ENCODE measurements at regions not wholly inside any gene's neighbourhood (a gene's known extent, or its start where the extent isn't known, plus 50 kb on each side); places are given as distances from the start of the nearest gene placed in this dataset.

DNA sequence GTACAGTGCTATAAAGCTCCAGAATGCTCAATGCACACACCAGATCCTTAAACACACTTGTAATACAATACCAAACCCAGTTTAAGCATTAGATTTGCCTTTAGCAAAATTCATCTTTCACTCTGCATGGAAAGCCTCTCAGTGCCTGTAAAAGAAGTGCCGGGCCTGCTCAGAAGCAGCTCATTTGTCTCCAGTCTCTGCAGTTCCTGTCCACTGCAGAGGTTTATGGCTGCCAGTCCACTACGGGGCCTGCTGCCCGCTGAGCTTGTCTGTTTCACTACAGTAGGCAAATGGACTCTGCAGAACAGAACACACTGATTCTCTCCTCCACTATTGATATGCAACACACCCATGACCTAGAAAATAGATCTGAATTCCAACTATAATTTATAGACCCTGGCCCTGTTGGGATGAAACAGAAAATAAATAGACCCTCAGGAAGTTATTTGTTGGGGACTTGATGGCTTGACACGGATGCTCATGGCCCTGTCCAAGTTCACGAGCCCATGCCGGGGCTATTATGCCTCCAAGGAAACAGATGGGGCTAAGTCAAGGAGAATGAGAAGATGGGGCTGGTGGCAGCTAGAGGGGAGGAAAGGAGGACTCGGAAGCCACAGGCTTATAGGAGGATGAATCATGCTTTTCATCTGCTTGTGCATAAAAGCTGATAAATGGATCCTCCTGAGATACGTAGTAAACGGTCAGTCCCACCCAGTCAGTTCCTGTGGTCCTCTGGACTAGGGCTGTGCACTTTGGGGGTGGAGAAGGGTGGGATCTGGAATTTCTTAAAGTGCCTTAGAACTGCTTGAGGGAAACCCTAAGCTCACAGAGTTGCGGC, 416.8 kb upstream of the TENM4 start:
- TF ChIP-seq, protein P1, sequence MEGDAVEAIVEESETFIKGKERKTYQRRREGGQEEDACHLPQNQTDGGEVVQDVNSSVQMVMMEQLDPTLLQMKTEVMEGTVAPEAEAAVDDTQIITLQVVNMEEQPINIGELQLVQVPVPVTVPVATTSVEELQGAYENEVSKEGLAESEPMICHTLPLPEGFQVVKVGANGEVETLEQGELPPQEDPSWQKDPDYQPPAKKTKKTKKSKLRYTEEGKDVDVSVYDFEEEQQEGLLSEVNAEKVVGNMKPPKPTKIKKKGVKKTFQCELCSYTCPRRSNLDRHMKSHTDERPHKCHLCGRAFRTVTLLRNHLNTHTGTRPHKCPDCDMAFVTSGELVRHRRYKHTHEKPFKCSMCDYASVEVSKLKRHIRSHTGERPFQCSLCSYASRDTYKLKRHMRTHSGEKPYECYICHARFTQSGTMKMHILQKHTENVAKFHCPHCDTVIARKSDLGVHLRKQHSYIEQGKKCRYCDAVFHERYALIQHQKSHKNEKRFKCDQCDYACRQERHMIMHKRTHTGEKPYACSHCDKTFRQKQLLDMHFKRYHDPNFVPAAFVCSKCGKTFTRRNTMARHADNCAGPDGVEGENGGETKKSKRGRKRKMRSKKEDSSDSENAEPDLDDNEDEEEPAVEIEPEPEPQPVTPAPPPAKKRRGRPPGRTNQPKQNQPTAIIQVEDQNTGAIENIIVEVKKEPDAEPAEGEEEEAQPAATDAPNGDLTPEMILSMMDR (IDR thresholded peaks at IDR 0.05; ENCODE audit: low read length) = no peak
- TF ChIP-seq EZH2 (IDR thresholded peaks at IDR 0.05; ENCODE audit: borderline replicate concordance, low read length) = no peak

Data from OCI-LY1 (cell line).